GM12865 (cell line): ENCODE measurements at regions not wholly inside any gene's neighbourhood (a gene's known extent, or its start where the extent isn't known, plus 50 kb on each side); places are given as distances from the start of the nearest gene placed in this dataset.

ENCODE experiments used
- DNase-seq: peaks from one replicate; pipeline ENCODE4 v3.0.0; 2010; ENCODE audit warnings: low read depth
- H3K4me3 ChIP-seq: 2 replicates; pipeline ENCODE4 v1.5.1; 2011; ENCODE audit warnings: mild to moderate bottlenecking, low read depth, low read length, control low read depth
- TF ChIP-seq, protein P1 (sequence below): IDR thresholded peaks from 2 replicates; pipeline ENCODE4 v1.5.1; 2011; ENCODE audit warnings: low read length, control low read depth, low read depth, inconsistent platforms; ENCODE audit not compliant: insufficient read depth; ENCODE audit errors: missing control alignments

DNA sequence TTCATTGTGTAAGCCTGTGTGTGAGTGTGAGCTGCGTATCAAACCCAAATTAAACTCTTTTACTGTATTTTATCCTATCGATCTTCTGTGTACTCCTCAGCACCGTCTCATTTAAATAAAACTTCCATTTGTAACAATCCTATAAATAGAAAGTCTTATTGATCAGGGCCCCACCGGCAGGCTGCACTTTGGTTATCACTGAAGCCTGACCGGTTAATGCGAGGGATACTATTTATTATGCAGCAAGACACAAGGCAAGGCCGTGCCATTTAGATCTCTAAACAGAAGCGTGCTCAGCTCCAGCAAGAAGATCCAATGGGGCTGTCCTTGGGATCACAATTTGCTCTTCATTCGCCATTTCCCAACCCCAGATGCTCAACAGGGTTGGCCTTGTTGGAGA lies 252.6 kb upstream of the TSHZ3 start:
- DNase-seq = no peak
- TF ChIP-seq, protein P1, sequence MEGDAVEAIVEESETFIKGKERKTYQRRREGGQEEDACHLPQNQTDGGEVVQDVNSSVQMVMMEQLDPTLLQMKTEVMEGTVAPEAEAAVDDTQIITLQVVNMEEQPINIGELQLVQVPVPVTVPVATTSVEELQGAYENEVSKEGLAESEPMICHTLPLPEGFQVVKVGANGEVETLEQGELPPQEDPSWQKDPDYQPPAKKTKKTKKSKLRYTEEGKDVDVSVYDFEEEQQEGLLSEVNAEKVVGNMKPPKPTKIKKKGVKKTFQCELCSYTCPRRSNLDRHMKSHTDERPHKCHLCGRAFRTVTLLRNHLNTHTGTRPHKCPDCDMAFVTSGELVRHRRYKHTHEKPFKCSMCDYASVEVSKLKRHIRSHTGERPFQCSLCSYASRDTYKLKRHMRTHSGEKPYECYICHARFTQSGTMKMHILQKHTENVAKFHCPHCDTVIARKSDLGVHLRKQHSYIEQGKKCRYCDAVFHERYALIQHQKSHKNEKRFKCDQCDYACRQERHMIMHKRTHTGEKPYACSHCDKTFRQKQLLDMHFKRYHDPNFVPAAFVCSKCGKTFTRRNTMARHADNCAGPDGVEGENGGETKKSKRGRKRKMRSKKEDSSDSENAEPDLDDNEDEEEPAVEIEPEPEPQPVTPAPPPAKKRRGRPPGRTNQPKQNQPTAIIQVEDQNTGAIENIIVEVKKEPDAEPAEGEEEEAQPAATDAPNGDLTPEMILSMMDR = no peak
- no peak overlapping the region for H3K4me3 ChIP-seq

DNA sequence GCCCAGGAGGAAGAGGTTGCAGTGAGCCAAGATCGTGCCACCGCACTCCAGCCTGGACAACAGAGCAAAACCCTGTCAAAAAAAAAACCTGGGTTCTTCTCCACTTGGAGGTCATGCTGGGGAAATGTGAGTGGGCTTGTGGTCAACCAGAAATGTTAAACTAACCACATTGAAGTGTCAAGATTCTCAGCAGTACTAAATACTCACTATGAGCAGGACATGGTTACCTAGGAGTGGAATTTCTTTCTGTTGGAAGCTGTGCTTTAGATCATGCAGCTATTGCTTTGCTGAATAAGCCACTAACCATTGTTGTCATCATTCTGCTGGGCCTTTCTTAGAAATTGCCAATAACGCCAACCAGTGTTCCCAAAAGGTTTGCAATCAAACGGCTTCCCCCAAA lies 253.3 kb upstream of the TSHZ3 start:
- TF ChIP-seq, protein P1 = no peak
- H3K4me3 ChIP-seq = no peak overlapping the region
- DNase-seq = no peak

DNA sequence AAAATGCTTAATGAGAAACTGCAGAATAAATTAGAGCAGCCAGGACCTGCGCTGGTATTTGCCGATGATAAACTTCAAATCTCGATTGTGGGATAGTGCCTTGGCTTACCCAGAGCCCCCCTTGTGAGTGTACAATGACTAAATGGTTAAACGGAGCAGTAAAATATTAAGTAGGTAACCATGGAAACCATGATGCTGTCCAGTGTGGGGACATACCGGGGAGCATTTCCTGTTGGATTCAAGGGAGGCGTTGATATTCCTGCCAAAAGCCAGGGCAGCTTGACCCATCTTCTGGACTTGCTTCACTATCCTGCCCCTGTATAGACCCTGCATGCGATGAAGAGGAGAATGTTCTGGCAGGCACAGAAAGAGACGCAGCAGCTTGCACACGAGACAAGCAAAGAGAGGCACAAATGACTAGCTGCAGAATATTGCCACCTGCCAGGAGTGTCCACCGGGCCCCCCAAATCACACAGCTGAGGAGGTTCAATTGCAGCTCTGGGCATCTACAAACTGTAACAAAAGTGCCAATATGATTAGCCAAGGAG lies 255.3 kb upstream of the TSHZ3 start:
- DNase-seq = no peak
- no peak overlapping the region for H3K4me3 ChIP-seq
- TF ChIP-seq, protein P1 = no peak

DNA sequence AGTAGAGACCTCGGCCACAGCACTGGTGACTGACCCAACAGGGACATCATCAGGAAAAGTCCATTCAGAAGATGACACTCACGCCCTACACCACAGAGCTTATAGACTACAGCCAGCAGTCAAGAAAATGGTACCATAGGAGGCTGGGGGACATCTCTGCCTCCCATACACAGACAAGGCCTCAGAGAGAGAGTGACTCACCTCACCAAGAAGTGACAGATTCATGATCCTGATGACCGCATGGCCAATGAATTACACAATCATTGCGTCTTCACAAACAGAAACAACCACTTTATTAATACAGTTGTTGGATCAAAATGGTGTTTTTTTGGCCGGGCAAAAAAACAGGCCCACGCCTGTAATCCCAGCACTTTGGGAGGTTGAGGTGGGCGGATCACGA lies 260.8 kb upstream of the TSHZ3 start:
- no peak for DNase-seq
- no peak overlapping the region for H3K4me3 ChIP-seq
- TF ChIP-seq, protein P1 = no peak

DNA sequence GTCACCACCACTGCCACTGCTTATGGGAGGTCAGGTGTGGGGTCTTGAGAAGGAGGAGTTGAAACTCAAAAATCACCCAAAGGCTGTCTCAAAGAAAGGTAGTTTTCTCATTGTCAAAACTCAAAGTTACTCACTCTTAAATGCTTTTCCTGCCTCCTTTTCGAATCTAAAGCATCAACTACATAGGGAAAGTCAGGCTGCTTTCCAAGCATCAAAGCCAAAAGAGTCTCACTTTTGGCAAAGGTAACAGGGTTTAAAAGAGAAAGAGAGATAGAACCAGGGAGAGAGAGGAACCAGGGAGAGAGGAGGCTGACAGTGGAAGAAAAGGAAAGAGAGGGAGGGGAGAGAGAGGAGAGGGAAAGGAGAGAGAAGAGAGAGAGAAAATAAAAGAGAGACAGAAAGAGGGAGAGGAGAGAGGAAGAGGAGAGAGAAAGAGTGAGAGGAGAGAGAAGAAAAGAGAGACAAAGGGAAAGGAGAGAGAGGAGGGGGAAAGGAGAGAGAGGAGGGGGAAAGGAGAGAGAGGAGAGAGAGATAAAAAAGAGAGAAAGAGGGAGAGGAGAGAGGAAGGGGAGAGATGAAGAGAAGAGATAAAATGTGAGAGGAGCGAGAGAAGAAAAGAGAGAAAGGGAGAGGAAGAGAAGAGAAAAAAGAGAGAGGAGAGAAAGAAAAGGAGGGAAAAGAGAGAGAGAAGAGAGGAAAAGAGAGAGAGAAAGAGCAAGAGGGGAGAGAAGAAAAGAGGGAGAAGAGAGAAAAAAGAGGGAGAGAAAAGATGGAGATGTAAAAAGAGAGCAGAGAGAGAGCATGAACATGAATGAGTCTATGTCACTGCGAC lies 262.0 kb upstream of the TSHZ3 start:
- no peak overlapping the region for H3K4me3 ChIP-seq
- DNase-seq = no peak
- TF ChIP-seq, protein P1 = no peak

DNA sequence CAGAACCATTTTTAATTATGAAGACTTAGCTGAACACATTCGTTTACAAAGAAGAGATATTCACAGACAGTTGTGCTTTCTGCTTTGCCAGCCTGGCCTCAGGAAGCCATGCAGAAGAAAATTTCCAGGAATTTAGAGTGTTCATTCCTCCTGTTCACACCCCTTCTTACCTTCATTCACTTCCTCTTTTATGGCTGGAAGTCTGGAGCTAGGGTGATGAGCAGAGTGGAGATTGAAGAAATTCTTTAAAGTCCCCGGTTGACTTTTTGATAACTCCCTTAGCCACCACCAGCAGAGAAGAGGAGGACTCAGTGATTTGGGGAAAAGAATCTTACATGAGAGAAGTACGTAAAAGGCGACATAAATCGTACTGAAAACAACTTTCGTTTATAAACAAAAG lies 263.6 kb upstream of the TSHZ3 start:
- no peak overlapping the region for H3K4me3 ChIP-seq
- TF ChIP-seq, protein P1 = no peak
- no peak for DNase-seq
